ENCODE measurements at regions not wholly inside any gene's neighbourhood (a gene's known extent, or its start where the extent isn't known, plus 50 kb on each side); places are given as distances from the start of the nearest gene placed in this dataset.

DNA sequence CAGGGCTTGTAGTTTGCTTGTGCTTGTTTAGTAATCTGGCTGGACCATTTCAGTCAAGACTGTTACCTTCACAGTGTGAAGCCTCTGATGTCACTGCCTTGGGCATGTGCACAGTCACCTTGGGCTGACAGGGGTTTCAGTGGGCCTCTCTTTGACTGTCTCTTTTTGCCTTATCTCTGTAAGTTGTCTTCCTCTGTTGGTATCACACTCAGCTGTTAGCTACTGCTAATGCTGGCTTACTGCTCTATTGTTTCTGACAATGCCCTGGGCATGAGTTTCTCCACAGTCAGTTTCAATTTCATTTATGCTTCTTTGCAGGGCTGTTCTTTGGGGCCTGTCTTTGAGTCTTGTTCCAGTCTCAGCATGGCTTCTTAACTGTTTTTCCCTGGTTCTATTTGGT is 201.9 kb upstream of the SHH start:
- TF ChIP-seq, protein P1, sequence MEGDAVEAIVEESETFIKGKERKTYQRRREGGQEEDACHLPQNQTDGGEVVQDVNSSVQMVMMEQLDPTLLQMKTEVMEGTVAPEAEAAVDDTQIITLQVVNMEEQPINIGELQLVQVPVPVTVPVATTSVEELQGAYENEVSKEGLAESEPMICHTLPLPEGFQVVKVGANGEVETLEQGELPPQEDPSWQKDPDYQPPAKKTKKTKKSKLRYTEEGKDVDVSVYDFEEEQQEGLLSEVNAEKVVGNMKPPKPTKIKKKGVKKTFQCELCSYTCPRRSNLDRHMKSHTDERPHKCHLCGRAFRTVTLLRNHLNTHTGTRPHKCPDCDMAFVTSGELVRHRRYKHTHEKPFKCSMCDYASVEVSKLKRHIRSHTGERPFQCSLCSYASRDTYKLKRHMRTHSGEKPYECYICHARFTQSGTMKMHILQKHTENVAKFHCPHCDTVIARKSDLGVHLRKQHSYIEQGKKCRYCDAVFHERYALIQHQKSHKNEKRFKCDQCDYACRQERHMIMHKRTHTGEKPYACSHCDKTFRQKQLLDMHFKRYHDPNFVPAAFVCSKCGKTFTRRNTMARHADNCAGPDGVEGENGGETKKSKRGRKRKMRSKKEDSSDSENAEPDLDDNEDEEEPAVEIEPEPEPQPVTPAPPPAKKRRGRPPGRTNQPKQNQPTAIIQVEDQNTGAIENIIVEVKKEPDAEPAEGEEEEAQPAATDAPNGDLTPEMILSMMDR (IDR thresholded peaks at IDR 0.05): no peak
- no peak for TF ChIP-seq POLR2AphosphoS5 (IDR thresholded peaks at IDR 0.05)
